T-helper 1 cell (primary cell): ENCODE measurements at regions not wholly inside any gene's neighbourhood (a gene's known extent, or its start where the extent isn't known, plus 50 kb on each side); places are given as distances from the start of the nearest gene placed in this dataset.

Experiments
- DNase-seq, 5 donors: peaks; one replicate each; pipeline ENCODE4 v3.0.0-alpha.2; 2012 to 2020

DNA sequence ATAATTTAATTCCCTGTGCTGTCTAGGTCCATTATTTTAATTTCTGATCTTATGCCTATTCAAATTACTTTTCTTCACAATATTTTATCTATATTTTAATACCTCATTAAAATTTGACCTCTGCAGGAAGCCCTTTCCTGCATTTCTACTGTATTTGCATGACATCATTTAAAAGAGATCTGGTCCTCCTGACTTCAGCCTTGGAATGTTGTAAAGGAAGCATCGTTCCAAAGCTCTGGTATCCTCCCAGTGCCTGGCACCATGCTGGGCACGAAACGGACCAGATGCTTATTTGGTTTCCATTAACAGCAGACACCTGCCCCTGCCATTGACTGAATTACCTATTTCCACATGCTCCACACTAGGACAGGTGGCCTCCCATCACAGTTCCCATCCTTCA lies 247.5 kb downstream of the KLF6 start:
- DNase-seq = no peak

DNA sequence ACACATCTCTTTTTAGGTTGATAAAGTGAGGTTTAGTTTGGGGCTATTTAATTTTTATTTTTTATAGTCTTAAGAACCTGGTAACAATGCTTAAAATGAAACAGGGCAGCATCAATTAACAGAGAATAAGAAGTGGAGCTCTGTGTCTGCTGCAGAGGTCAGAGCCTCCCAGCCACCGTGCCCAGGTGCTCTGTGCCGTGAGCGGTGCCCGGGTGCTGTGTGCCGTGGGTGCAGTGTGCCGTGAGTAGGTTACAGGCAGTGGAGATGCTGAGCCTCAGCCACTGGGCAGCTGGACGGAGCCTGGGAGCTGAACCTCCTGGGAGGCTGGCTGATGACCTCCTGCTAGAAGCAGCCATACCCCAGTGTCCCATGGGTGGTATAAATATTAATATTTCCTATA lies 250.0 kb downstream of the KLF6 start:
- DNase-seq = no peak

DNA sequence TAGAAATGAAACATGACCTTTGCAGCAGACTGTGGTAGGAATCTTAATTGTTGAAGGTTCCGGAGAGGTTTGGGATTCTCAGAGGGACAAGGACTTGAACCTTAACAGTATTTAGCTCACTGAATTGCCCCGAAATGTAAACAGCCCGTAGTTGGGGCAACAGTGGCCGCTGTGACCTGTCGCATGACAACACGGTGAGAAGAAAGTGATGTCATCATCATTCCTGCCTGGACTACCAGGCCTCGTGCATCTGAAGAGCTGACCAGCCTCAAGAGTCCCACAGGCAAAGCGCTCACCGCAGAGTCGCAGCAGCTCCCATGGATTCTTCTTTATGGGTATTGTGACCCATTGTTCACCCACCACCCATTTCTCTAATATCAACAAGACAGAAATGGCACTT lies 250.6 kb downstream of the KLF6 start:
- DNase-seq = no peak

DNA sequence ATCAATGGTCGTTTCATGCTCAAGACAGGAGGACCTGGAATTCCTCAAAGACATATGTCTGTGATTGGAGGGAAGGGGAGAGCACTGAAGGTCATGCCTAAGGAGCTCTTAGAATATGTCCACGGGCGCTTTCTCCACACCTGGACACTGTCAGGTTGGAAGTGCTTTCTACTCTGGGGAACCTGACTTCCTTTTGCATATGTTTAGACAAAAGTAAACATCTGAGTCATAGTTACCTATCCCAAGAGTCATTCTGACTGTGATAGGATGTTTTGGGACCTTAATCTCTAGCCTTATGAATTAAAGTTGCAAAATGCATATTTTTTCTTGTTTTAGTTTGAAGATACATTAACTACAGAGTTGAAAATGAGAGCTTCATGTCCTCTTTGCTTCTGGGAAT lies 251.7 kb downstream of the KLF6 start:
- no peak for DNase-seq

DNA sequence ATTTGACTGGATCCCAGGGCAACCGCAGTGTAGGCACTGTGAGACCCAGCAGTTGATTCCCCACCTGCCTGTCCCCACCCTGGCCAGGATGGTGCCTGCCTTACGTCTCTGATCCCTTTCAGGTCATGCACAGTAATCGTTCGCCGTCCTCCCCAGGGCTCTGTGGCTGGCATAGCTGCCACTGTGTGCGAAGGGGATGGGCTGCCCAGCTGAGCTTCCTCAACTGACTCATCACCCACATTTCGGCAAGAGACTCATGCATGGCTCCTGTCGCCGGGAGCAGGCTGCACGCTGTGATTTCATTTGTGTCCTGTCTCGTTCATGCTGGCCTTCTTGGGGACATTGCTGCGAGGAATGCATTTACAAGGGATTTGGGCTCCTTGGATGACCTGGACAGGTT lies 252.4 kb downstream of the KLF6 start:
- DNase-seq = no peak

DNA sequence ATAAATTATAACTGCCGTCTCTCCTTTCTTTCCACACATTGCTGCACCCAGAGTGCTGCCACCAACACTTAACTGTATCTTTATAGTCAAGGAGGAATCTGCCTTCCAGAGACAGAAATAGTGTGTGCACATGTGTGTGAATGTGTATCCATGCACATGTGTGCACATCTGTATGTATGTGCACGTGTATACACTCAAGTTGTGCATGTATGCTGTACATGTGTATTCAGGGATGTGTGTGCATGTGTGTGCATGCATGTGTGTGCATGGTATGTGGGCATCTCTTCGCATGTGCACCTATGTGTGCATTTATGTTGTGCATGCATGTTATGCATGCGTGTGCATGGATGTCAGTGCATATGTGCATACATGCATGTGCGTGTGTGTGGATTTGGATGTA lies 253.3 kb downstream of the KLF6 start:
- no peak for DNase-seq

DNA sequence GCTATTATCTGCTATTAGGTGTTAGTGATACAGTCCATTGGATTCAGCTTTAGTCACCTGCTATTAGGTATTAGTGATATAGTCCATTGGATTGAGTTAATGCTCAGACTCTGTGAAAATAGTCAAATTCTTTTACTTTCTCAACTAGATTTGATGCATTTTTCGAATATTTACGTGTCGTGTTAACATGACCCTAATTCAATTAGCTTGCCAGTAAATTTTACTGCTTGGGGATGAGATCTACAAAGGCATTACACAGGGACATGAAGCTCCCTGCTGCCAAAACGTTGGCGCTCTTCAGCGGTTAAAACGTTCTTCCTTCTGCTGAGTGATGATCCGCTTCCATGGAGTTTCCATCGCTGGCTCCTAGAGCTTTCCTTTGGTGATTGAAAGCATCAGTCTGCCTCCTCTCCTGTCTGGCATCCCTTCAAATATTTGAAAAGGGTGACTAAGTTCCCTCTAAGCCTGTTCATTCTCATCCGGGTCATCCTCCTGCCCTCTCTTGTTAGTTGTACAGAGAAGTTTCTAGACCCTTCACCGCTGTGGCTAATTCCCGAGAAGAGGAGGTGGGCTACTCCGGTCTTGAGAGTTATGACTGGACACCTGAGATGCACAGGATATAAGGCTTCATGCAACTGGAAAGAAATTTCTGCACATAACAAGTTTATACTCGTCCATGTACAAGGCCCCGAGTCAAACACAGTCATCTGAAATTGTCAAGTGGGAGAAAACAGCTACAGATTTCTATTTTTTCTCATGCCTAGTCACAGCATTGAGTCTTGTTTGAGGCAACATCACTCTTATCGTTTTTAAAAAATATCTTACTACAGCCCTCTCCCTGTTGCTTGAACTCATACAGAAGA lies 254.0 kb downstream of the KLF6 start:
- no peak for DNase-seq

DNA sequence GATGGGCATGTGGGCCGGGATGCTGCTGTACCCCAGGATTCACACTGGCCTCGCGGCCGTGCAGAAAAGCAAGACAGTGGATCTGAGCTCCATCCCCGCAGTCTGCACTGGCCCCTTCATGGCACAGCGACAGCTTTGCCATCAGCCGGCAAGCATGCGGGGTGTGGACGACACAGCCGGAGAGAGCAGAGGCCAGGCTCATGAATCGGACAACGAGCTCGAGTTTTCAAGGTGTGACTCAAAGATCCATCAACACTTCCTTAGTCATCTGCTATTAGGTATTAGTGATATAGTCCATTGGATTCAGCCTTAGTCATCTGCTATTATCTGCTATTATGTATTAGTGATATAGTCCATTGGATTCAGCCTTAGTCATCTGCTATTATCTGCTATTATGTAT lies 254.7 kb downstream of the KLF6 start:
- DNase-seq = no peak

DNA sequence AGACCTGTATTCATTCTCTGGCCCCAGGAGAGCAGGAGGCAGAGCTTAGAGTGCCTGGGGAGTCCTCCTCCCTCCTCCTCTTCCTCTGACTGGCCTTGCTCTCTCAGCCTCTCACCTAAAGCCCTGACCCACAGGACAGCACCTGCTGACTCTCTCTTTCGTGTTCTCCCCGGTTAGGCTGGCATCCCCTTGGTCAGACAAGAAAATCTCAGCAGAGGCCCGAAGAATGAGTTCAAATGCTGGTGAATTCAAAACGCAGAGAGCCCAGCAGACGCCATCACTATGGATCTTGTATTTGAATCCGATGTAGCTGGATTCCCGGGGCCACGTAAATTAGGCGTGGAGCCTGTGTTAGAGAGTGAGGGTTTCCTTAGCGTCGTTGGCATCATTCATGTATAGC lies 255.3 kb downstream of the KLF6 start:
- DNase-seq = no peak

DNA sequence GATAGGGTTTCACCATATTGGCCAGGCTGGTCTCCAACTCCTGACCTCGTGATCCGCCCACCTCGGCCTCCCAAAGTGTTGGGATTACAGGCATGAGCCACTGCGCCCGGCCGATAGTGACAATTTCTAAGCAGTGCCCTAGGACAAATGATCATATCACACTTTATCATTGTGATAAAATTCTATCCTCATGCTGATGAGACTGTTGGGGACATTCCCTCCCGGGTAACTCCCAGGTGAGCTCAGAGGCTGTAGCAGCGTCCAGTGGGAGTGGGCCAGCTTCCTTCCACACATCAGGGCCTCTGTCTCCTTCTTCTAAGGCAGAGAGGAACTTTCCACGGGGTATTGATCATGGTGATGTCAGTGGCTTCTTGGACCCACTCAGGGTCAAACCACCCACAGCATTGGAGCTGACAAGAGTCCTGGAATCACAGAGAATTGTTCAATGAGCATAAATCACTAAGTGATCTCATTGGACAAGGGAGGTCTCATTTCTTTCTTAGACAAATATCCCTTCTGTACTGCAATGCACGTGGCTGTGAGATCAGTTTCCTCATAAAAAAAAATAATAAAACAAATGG lies 256.1 kb downstream of the KLF6 start:
- DNase-seq = no peak

DNA sequence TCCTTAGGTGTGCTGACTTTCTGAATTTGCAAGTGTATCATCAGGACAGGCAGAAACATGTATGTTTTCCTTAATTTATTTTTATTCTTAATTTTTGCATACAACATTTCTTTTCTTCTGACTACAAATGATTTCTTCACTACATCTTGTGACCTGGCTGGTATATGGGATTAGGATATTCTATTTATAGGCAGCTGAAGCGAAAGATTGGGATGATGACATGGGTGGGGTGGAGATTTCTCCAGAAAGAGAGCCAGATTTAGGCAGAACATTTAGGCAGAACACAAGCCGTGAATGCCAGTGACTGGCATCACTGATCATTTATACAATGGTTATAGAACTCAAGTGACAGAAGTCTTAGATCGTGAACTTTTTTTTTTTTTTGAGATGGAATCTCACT lies 256.7 kb downstream of the KLF6 start:
- DNase-seq = no peak

DNA sequence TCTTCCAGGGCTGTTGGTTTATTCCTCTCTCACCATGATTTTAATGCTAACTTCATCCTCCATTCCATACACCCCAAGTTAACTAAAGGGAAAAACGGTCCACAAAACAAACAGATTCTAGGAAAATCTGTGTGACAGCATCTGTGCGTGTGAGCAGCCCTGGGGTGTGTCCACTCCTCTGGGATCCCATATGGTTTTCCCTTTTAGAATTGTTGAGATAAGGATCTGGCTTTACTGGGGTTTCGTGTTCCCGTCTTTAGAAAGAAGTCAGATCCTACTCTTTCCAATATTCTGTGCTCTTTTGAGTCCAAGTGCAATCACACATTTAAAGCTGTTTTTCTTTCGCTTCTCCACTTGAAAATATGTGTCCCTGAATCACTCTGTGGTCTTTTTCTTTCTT lies 257.1 kb downstream of the KLF6 start:
- no peak for DNase-seq

DNA sequence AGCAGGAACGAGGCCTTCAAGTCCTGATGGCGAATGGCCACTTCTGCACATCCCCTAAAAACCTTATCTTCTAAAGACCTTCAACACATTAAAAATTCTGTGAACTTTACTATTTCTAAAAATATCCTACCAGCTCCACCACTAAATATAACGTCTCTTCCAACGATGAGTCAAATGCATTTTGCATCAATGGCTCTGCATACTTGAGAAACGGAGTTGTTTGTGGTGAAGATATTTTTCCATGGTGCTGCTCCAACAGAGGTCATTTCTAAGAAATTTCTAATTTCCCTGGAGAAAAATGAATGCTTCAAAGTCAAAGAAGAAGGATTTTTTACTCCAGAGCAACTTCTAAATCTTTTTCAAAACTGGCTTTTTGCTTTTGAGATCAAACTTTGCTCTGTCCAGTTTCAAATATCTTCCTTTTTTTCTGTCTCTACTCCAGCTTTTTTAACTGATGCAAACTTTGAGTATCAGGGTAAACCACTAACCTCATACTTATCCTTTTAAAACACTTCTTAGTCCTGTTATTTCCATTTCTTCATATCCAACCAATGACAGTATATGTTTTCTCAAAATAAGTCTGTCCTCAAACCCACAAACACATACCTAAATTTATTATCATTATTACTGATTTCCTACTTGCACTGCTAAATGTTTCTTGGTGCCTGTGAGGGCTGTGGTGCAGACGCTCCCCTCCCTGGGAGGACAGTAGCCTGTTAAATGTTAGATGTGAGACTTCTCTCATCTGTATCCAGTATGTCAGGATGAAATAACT lies 258.1 kb downstream of the KLF6 start:
- DNase-seq = no peak

DNA sequence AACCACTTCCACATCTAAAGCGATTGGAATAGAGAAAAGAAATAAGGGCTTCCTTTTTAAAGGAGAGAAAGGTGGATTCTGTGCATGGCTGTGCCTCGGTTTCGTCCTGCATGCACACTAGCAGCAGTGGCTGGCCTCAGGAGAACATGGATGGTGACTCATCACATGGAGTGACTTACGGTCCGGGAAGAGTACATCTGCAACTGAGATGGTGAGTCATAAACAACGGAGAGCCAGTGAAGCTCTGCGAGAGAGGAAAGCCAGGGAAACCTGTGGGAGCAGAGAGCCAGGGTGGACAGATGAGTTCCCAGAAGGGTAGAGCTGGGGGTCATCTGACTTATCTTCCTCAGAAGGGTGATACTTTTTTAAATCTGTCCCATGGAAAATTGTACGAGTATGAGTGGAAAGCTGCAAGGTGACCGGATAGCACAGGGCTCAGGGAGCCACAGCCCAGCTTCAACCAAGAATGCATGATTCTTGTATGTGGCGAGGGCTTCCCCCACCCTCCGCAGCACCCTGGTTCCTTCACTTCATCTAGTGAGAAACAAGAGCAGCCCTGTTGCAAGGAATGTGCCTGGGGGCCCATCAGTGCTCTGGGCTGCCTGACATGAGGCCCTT lies 259.1 kb downstream of the KLF6 start:
- DNase-seq = no peak

DNA sequence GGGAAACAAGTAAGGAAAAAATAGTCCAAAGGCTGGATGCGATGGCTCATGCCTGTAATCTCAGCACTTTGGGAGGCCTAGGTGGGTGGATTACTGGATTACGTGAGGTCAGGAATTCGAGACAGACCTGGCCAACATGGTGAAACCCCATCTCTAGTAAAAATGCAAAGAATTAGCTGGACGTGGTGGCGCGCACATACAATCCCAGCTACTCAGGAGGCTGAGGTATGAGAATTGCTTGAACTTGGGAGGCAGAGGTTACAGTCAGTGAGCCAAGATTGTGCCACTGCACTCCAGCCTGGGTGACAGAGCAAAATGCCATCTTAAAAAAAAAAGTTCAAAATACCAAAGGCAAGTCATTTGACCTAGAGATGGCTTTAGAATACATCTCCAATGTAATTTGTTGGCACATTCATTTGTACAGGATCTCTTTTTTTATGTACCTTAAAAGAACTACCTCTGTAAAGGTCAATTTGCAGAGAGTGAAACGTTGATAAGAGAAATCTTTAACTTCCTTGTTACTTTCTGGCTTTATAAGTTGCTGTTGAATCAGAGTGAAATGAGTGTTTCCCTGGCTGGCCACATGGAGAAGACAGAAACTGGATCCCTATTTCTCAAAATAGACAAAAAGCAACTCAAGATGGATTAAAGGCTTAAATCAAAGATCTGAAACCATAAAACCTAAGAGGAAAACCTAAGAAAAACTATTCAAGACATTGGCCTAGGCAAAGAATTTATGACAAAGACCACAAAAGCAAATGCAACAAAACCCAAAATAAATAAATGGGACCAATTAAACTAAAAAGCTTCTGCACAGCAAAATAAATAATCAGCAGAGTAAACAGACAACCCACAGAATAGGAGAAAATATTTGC lies 260.7 kb downstream of the KLF6 start:
- DNase-seq = no peak

DNA sequence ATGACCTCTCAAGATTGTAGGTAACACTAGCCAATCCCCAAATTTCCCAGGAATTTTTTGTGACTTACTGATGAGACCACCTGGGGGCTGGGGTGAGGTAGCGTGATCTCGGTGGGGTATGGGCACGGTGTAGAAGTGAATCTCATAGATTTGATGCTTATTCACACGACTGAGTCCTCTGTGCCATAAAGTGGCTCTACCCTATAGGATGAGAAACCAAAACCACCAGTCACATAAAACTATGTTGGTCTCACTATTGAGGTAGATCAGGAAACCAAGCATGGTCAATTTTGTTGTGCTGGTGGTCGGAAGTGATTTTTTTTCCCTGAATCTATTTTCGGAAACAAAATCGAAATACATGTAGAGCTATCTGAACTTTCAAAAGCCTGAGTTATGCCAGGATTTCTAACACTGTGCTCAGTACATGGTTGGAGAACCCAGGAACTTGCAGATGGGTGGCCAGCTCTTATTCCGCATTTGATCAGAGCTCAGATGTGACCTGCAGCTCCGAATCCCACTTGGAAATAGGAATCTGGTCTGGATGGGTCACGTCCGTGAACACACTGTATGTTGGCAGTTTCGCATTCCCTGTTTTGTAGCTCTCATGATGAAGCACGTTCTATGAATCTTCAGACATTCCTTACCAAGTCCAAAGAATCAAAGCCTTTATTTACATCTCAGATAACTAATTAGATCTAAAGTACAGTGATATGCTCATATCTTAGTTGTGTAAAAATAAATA lies 261.5 kb downstream of the KLF6 start:
- DNase-seq = no peak

DNA sequence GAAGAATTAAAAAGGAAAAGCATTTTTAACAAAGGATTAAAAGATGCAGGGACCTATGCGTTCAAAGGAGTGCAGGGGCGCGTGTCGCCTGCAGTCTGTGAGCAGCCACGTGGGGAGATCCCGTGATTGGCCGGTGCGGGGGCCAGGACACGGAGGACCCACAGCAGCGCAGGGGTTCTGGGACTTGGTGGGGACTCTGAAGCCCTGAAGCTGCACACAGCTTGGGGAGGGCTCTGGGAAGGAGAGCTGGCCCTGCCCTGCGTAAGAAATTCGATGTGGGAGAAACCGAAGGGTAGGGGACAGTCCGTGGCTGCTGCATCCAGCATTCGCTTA lies 268.1 kb downstream of the KLF6 start:
- no peak for DNase-seq

DNA sequence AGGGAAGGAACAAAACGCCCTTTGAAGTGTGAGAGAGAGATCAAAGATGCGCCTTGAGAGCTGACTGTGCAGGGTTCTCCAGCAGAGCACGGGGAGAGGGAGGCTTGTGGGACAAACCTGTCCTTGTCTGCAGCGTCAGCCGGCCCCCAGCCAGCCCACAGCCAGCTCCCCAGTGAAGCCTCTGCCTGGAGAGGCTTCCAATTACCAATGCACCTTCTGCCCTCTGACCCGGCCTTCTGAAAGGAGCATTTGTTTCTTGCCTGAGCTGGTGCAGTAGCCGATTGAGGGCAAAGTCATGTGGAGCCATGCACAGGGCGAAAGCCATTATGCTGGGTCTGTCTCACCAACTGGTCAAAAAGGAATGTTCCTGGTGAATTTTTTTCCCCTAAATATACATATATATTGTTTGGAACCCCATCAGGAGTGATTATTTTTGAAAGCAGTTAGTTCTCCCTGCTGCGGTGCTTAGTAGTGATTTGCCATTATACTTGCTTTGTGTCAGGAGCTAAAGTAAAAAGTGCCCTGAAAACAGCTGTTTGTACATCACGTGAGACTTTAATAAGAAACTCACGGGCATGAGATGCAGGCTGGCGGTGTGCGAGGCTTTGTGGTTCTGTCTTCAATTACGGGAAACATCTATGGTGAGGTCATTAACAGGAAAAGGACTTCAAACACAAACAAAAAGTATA lies 268.6 kb downstream of the KLF6 start:
- peak in 1 of 5 donors; percentile 35 for DNase-seq

DNA sequence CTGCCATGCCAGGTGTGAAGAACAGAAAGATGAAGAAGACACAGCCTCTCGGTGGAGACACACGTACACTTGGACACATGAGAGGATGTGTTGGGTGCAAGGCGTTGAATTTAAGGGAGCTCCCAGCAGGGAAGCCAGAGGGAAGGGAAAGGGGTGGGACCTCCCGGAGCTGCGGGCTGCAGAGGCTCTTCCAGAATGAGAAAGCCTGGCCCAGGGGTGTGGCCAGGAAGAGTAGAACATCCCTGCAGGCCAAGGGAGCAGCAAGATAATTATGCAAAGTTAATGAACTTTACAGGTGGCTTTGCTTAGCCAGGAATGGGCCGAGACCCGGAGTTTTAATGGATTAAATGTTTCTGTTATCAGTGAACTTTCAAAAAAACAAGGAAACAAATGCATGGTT lies 270.3 kb downstream of the KLF6 start:
- DNase-seq = no peak

DNA sequence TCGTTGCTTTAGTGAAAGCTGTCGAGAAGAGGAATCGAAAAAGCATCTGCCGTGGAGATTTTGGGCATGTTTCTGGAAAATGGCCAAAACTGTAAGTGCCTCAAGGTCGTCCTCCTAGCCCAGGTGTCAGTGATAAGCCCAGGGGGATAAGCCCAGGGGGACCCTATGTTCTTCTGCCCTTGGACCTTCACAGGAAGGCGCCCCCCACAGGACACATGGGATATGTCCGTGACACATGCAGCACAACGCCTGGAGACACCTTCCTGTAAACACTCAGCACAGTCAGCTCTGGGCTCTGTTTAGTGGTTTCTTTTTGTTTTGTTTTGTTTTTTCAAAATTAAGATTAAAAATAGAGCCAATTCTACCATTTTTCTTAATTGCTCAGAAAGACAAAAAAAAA lies 272.7 kb downstream of the KLF6 start:
- DNase-seq = no peak

DNA sequence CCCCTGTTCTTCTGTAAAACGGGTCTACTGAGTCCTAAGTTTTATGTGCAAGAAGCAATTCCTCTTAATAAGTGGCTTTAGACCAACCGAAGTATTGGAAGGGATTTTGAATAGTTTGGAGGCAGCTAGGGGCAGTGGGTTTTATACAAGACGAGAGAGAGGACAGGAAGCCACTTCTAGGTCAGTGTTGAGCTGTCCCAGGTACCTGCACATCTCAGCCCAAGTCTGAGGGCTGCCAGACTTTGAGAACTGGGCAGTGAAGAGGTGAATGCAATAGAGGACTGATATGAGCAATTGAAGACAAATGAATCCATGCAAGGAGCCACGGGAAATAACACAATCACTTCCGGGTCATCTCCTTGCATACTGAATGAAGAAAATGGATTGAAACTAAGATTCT lies 273.5 kb downstream of the KLF6 start:
- no peak for DNase-seq
